GM12878 (cell line): ENCODE measurements at regions not wholly inside any gene's neighbourhood (a gene's known extent, or its start where the extent isn't known, plus 50 kb on each side); places are given as distances from the start of the nearest gene placed in this dataset.

Experiments used
- ATAC-seq: fragments of 200-7000 bp; cut with Tn5 transposase; 3 replicates; pipeline ENCODE4 v1.9.1; 2020; ENCODE audit warnings: mild to moderate bottlenecking, moderate library complexity
- BruUV-seq: library from RNA; stranded (reverse); fragments of 400-500 nt; replicated peaks from 2 replicates; lab custom pipeline; 2021; lab: Mats Ljungman, UMichigan
- CTCF ChIA-PET: fragments of 300-600 bp; sonication (Branson Sonifier 250); formaldehyde crosslinking; extraction: SDS; loops from one replicate; lab custom pipeline; 2021; ENCODE audit warnings: inconsistent platforms; lab: Yijun Ruan, JAX
- POLR2A ChIA-PET: fragments of 350-600 bp; formaldehyde crosslinking; extraction: SDS; loops from one replicate; lab custom pipeline; 2021; ENCODE audit warnings: inconsistent platforms; lab: Charles Lee
- RAD21 ChIA-PET: fragments of 300-600 bp; sonication (Branson Sonifier 250); formaldehyde crosslinking; loops from one replicate; lab custom pipeline; 2023; ENCODE audit warnings: antibody characterized with exemption; ENCODE audit not compliant: unreplicated experiment; lab: Charles Lee
- SMC1A ChIA-PET: fragments of 300-600 bp; sonication (Branson Sonifier 250); formaldehyde crosslinking; loops from one replicate; lab custom pipeline; 2023; ENCODE audit not compliant: unreplicated experiment, uncharacterized antibody; lab: Charles Lee
- DNase-seq: peaks from one replicate; pipeline ENCODE4 v3.0.0-alpha.2; 2011; ENCODE audit warnings: low read depth, low spot score
- FAIRE-seq: peaks from 3 replicates; lab custom pipeline; 2011; peaks lifted over from hg19 to GRCh38; lab: Jason Lieb, UNC
- H2AFZ ChIP-seq: 2 replicates; pipeline ENCODE4 v1.6.0; 2011; ENCODE audit warnings: low read depth, low read length, control low read depth; ENCODE audit not compliant: control insufficient read depth
- H3K27ac ChIP-seq: 2 replicates; pipeline ENCODE4 v1.5.1; 2011; ENCODE audit warnings: control low read depth; ENCODE audit not compliant: control insufficient read depth, insufficient read depth
- H3K27me3 ChIP-seq, 2 experiments: replicated peaks in 1 of 2; 2 replicates each; pipeline versions ENCODE4 v1.6.0 to v1.6.1; 2011; ENCODE audit warnings: low read length in 1 of 2; ENCODE audit not compliant: control insufficient read depth in 2 of 2, insufficient read depth in 2 of 2
- H3K36me3 ChIP-seq, 2 experiments: 2 replicates each; pipeline ENCODE4 v1.5.1; 2011; ENCODE audit warnings: low read length in 1 of 2; ENCODE audit not compliant: control insufficient read depth in 2 of 2, insufficient read depth in 2 of 2
- H3K4me1 ChIP-seq: 2 replicates; pipeline ENCODE4 v1.6.1; 2011; ENCODE audit warnings: mild to moderate bottlenecking, low read length, moderate library complexity, mixed read lengths; ENCODE audit not compliant: control insufficient read depth, insufficient read depth
- H3K4me2 ChIP-seq: 2 replicates; pipeline ENCODE4 v1.6.0; 2011; ENCODE audit warnings: control low read depth; ENCODE audit not compliant: control insufficient read depth, insufficient read depth
- H3K4me3 ChIP-seq: fragments of 200-600 bp; sonication (generic); 2 replicates; pipeline ENCODE4 v1.5.1; 2016
- H3K79me2 ChIP-seq: 2 replicates; pipeline ENCODE4 v1.6.0; 2011; ENCODE audit warnings: low read length; ENCODE audit not compliant: control insufficient read depth, insufficient read depth
- H3K9ac ChIP-seq: 2 replicates; pipeline ENCODE4 v1.8.0; 2011; ENCODE audit warnings: low read length, control low read depth, mixed read lengths; ENCODE audit not compliant: control insufficient read depth, insufficient read depth
- H3K9me3 ChIP-seq: replicated peaks from 3 replicates; pipeline ENCODE4 v1.5.1; 2011; ENCODE audit warnings: mild to moderate bottlenecking, low read length; ENCODE audit not compliant: control insufficient read depth, insufficient read depth
- H4K20me1 ChIP-seq: 2 replicates; pipeline ENCODE4 v1.6.0; 2011; ENCODE audit not compliant: control insufficient read depth, insufficient read depth
- BMI1 ChIP-seq: fragments of 450-650 bp; IDR thresholded peaks from 2 replicates; pipeline ENCODE4 v1.6.1; 2016; ENCODE audit warnings: mild to moderate bottlenecking, moderate library complexity, borderline replicate concordance
- CHD2 ChIP-seq: IDR thresholded peaks from 2 replicates; pipeline ENCODE4 v1.6.1; 2011; ENCODE audit warnings: low read depth, low read length, improper control_type of control experiment, borderline replicate concordance
- ETV6 ChIP-seq, 2 experiments: fragments of 450-650 bp in 1 of 2; IDR thresholded peaks in 1 of 2; conservative IDR thresholded peaks in 1 of 2; 2 replicates each; pipeline ENCODE4 v1.6.1; 2014; ENCODE audit warnings: antibody characterized with exemption in 1 of 2, borderline replicate concordance in 1 of 2, low read depth in 1 of 2, mild to moderate bottlenecking in 1 of 2, moderate library complexity in 1 of 2
- MXI1 ChIP-seq: fragments of 150-350 bp; IDR thresholded peaks from 2 replicates; pipeline ENCODE4 v1.6.1; 2011; ENCODE audit warnings: low read depth, mild to moderate bottlenecking, inconsistent platforms, low read length, improper control_type of control experiment
- RCOR1 ChIP-seq: conservative IDR thresholded peaks from 2 replicates; pipeline ENCODE4 v1.6.1; 2012; ENCODE audit warnings: low read depth, low read length, improper control_type of control experiment
- RELA ChIP-seq: fragments of 450-650 bp; IDR thresholded peaks from 2 replicates; pipeline ENCODE4 v1.8.0; 2014; ENCODE audit warnings: borderline replicate concordance; ENCODE audit not compliant: partially characterized antibody
- RUNX3 ChIP-seq: IDR thresholded peaks from 2 replicates; pipeline ENCODE4 v1.6.1; 2012; ENCODE audit warnings: low read length, inconsistent platforms
- SIN3A ChIP-seq: IDR thresholded peaks from 2 replicates; pipeline ENCODE4 v1.6.1; 2012; ENCODE audit warnings: low read depth, low read length, improper control_type of control experiment
- in situ Hi-C: fragments of 300-500 bp; cut with MboI; formaldehyde crosslinking; loops from 9 replicates; pipeline ENCODE4 v1.14.3; 2018; ENCODE audit warnings: mixed read lengths
- intact Hi-C: fragments of 100-400 bp; cut with micrococcal nuclease; formaldehyde crosslinking; loops from one replicate; pipeline ENCODE4 v1.14.2; 2022; ENCODE audit not compliant: unreplicated experiment
- TF ChIP-seq, protein P1 (sequence below): IDR thresholded peaks from 2 replicates; pipeline ENCODE4 v1.6.1; 2011; ENCODE audit warnings: borderline replicate concordance, low read depth, mild to moderate bottlenecking, moderate library complexity, mixed read lengths, low read length; ENCODE audit not compliant: insufficient read depth; ENCODE audit errors: extremely low read length
- TF ChIP-seq, protein P2 (sequence below): IDR thresholded peaks from 2 replicates; pipeline ENCODE4 v1.6.1; 2012; ENCODE audit warnings: mild to moderate bottlenecking, low read depth, low read length
- TF ChIP-seq, protein P3 (sequence below), 3 experiments: IDR thresholded peaks in 2 of 3; conservative IDR thresholded peaks in 1 of 3; 2 replicates each; pipeline ENCODE4 v1.5.1; 2011; ENCODE audit warnings: low read depth in 3 of 3, low read length in 3 of 3, mild to moderate bottlenecking in 3 of 3, control low read depth in 2 of 3, moderate library complexity in 2 of 3, inconsistent platforms in 1 of 3, mixed read lengths in 1 of 3; ENCODE audit not compliant: control insufficient read depth in 2 of 3, insufficient read depth in 1 of 3; ENCODE audit errors: extremely low read depth in 1 of 3
- TF ChIP-seq, protein P4 (sequence below): fragments of 150-350 bp; IDR thresholded peaks from 2 replicates; pipeline ENCODE4 v1.6.1; 2014; ENCODE audit warnings: mild to moderate bottlenecking, low read depth, low read length
- TF ChIP-seq, protein P5 (sequence below): fragments of 450-650 bp; IDR thresholded peaks from 2 replicates; pipeline ENCODE4 v1.6.1; 2017; ENCODE audit warnings: borderline replicate concordance
- TF ChIP-seq, protein P6 (sequence below): IDR thresholded peaks from 2 replicates; pipeline ENCODE4 v1.6.1; 2012; ENCODE audit warnings: low read depth, low read length, improper control_type of control experiment

DNA sequence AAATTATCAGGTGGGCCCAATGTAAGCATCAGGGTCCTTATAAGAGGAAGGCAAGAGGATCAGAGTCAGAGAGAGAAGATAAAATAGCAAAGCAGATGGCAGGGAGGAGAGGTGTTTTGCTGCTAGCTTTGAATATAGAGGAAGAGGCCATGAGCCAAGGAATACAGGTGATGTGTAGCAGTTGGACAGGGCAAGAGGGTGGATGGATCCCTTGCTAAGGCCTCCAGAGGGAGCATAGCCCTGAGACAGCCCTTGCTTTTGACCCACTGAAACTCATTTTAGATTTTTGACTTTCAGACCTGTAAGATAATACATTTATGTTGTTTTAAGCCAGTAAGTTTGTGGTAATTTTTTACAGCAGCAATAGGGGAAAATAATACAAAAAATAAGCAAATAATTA, 116.6 kb upstream of the PARD3B start:
- ChIA-PET SMC1A (no interaction called here), POLR2A (no interaction called here), RAD21 (no interaction called here), CTCF (no interaction called here)
- FAIRE-seq = no peak
- H4K20me1 ChIP-seq = no peaks in the 10 kb centered on the region
- DNase-seq = no peak
- H2AFZ ChIP-seq = no peak overlapping the region
- no peak overlapping the region for H3K4me2 ChIP-seq
- intact Hi-C loops (no loop called here), in situ Hi-C loops (no loop called here)
- no peaks in the 10 kb centered on the region for H3K36me3 ChIP-seq
- no peaks in the 10 kb centered on the region for H3K9me3 ChIP-seq
- H3K27me3 ChIP-seq = no peaks in the 10 kb centered on the region
- BruUV-seq = no TSS peak
- no peak overlapping the region for H3K4me3 ChIP-seq
- H3K27ac ChIP-seq = no peak overlapping the region
- ATAC-seq = no peak
- no peaks in the 10 kb centered on the region for H3K79me2 ChIP-seq
- H3K4me1 ChIP-seq = no peaks in the 10 kb centered on the region
- no peak overlapping the region for H3K9ac ChIP-seq
- TF ChIP-seq RUNX3 (no peak), RCOR1 (no peak), CHD2 (no peak), RELA (no peak), SIN3A (no peak), ETV6 (conservative IDR thresholded peaks at IDR 0.05 in 1 of 2, IDR thresholded peaks at IDR 0.05 in 1 of 2; ENCODE audit: borderline replicate concordance in 1 of 2, low read depth in 1 of 2) (no peak), BMI1 (no peak), MXI1 (no peak)
- TF ChIP-seq, protein P1, sequence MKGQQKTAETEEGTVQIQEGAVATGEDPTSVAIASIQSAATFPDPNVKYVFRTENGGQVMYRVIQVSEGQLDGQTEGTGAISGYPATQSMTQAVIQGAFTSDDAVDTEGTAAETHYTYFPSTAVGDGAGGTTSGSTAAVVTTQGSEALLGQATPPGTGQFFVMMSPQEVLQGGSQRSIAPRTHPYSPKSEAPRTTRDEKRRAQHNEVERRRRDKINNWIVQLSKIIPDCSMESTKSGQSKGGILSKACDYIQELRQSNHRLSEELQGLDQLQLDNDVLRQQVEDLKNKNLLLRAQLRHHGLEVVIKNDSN = no peak
- TF ChIP-seq, protein P2, sequence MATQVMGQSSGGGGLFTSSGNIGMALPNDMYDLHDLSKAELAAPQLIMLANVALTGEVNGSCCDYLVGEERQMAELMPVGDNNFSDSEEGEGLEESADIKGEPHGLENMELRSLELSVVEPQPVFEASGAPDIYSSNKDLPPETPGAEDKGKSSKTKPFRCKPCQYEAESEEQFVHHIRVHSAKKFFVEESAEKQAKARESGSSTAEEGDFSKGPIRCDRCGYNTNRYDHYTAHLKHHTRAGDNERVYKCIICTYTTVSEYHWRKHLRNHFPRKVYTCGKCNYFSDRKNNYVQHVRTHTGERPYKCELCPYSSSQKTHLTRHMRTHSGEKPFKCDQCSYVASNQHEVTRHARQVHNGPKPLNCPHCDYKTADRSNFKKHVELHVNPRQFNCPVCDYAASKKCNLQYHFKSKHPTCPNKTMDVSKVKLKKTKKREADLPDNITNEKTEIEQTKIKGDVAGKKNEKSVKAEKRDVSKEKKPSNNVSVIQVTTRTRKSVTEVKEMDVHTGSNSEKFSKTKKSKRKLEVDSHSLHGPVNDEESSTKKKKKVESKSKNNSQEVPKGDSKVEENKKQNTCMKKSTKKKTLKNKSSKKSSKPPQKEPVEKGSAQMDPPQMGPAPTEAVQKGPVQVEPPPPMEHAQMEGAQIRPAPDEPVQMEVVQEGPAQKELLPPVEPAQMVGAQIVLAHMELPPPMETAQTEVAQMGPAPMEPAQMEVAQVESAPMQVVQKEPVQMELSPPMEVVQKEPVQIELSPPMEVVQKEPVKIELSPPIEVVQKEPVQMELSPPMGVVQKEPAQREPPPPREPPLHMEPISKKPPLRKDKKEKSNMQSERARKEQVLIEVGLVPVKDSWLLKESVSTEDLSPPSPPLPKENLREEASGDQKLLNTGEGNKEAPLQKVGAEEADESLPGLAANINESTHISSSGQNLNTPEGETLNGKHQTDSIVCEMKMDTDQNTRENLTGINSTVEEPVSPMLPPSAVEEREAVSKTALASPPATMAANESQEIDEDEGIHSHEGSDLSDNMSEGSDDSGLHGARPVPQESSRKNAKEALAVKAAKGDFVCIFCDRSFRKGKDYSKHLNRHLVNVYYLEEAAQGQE = no peak
- TF ChIP-seq, protein P3, sequence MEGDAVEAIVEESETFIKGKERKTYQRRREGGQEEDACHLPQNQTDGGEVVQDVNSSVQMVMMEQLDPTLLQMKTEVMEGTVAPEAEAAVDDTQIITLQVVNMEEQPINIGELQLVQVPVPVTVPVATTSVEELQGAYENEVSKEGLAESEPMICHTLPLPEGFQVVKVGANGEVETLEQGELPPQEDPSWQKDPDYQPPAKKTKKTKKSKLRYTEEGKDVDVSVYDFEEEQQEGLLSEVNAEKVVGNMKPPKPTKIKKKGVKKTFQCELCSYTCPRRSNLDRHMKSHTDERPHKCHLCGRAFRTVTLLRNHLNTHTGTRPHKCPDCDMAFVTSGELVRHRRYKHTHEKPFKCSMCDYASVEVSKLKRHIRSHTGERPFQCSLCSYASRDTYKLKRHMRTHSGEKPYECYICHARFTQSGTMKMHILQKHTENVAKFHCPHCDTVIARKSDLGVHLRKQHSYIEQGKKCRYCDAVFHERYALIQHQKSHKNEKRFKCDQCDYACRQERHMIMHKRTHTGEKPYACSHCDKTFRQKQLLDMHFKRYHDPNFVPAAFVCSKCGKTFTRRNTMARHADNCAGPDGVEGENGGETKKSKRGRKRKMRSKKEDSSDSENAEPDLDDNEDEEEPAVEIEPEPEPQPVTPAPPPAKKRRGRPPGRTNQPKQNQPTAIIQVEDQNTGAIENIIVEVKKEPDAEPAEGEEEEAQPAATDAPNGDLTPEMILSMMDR (IDR thresholded peaks at IDR 0.05 in 2 of 3, conservative IDR thresholded peaks at IDR 0.05 in 1 of 3; ENCODE audit: control insufficient read depth in 2 of 3, extremely low read depth in 1 of 3, insufficient read depth in 1 of 3, low read depth in 3 of 3, low read length in 3 of 3) = no peak
- TF ChIP-seq, protein P4, sequence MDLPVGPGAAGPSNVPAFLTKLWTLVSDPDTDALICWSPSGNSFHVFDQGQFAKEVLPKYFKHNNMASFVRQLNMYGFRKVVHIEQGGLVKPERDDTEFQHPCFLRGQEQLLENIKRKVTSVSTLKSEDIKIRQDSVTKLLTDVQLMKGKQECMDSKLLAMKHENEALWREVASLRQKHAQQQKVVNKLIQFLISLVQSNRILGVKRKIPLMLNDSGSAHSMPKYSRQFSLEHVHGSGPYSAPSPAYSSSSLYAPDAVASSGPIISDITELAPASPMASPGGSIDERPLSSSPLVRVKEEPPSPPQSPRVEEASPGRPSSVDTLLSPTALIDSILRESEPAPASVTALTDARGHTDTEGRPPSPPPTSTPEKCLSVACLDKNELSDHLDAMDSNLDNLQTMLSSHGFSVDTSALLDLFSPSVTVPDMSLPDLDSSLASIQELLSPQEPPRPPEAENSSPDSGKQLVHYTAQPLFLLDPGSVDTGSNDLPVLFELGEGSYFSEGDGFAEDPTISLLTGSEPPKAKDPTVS = no peak
- TF ChIP-seq, protein P5, sequence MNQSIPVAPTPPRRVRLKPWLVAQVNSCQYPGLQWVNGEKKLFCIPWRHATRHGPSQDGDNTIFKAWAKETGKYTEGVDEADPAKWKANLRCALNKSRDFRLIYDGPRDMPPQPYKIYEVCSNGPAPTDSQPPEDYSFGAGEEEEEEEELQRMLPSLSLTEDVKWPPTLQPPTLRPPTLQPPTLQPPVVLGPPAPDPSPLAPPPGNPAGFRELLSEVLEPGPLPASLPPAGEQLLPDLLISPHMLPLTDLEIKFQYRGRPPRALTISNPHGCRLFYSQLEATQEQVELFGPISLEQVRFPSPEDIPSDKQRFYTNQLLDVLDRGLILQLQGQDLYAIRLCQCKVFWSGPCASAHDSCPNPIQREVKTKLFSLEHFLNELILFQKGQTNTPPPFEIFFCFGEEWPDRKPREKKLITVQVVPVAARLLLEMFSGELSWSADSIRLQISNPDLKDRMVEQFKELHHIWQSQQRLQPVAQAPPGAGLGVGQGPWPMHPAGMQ = no peak
- TF ChIP-seq, protein P6, sequence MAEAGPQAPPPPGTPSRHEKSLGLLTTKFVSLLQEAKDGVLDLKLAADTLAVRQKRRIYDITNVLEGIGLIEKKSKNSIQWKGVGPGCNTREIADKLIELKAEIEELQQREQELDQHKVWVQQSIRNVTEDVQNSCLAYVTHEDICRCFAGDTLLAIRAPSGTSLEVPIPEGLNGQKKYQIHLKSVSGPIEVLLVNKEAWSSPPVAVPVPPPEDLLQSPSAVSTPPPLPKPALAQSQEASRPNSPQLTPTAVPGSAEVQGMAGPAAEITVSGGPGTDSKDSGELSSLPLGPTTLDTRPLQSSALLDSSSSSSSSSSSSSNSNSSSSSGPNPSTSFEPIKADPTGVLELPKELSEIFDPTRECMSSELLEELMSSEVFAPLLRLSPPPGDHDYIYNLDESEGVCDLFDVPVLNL = no peak
